Left kidney (tissue), 1 donor: ENCODE measurements at regions not wholly inside any gene's neighbourhood (a gene's known extent, or its start where the extent isn't known, plus 50 kb on each side); places are given as distances from the start of the nearest gene placed in this dataset.
"Not testable (repeated sequence)": the region's sequence is repeated elsewhere in the genome, so short reads cannot be mapped to it uniquely, and the experiment has no call there.

Experiments
- DNase-seq: peaks from one replicate; pipeline ENCODE4 v3.0.0-alpha.2; 2013

DNA sequence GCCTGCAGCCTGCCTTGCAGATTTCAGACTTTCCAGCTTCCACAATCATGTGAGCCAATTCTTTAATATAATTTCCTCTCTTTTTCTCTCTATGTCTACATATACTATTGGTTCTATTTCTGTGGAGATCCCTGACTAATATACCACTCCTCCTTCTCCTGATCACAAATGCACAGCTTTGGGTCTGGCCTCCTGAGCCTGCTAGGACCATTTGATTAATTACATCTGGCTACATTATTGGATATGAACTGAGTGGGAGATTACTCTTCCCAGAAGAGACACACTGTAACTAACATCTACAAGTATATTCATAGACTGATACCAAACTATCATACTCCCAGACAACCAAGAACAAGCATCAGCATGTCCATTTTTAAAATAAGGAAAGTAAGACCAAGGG is 188.9 kb upstream of the LMCD1 start:
- DNase-seq, result no peak

DNA sequence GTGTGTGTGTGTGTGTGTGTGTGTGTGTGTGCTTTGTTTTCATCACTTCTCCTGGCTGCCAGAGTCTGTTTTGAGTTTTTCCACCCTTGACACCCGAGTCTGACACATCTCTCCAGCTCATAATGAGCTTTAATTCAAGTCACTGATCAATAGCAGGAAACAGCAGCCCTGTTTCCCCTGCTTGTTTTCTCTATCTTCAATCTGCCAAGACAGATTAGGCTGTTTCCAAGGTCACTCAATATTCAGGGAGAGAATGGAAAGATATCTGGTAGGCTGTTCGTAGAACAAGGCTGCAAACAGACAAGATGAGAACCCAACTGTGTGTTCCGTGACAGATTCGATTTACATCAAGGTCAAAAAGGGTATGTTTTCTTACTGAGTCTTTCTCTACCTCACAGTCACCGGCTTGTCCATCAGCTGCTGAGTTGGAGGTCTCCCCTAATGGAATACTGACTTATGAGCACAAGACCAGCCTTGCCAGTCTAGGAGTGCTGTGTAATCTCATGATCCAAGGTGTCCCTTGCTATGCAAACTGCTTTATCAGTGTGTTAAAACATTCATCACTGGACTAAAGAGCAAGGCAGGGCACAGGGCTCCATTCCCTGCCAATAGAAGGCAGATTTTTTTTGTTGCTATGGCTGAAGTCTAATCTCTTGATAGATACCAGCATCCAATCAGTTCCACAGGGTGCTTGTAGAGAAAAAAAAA is 187.9 kb upstream of the LMCD1 start:
- DNase-seq, result no peak

DNA sequence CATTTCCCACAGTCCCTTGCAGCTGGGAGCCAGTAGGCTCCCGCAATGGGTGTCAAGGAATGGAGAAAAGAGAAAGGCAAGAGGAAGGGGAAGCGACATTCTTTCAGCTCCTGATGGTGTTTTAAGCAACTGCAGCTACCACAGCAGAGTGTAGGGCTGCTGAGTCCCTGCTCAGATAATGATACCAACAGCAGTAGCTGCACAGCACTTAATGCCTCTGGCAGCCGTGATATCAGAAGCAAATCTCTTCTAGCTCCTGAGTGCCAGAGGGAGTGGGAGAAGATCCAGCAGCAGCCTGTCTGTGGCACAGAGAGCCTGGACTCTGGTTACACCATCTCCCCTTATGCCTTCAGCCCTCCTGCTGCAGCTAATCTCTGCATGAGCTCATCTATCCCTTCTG is 186.1 kb upstream of the LMCD1 start:
- not testable (repeated sequence) for DNase-seq

DNA sequence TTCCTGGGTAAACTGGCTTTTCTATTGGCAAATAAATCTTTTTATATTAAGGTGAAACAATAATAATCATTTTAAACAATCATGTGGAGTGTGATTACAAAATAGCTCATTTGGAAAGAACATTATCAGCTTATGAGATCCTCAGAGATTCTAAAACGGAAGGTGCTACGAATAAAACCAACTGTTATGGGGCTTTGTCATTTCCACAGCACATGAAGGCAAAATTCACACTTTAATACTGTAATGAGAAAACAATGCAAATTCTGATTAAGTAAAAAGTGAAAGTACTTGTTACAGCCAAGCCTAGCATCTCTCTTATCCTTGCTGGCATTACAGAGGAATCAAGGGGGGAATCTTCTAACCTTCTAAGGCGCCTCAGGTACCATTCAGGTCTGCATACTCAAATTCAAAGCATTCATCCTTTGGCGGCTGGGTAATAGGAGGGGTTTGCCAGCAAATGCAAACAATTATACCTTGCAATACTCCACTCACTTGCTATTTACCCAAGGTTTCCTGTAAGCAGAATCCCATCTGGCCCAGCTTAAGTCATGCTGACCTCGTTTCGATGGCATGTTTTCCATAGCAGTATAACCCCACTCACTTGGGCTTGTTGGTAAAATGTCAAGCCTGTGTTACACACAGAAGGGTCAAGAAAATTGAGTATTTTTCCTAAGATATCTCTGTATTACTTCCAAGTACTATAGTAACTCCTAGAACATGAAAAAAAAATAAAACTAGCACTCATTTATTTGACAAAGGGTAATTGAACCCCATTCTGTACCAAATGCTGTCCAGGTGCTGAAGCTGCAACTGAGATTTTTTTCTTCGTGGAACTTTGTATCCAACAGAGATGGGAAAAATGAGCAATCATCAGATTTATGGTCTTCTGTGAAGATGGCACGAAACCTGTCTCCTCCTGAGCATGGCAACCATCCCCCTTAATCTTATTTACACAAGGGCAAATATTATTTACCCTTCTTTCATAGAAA is 183.7 kb upstream of the LMCD1 start:
- no peak for DNase-seq

DNA sequence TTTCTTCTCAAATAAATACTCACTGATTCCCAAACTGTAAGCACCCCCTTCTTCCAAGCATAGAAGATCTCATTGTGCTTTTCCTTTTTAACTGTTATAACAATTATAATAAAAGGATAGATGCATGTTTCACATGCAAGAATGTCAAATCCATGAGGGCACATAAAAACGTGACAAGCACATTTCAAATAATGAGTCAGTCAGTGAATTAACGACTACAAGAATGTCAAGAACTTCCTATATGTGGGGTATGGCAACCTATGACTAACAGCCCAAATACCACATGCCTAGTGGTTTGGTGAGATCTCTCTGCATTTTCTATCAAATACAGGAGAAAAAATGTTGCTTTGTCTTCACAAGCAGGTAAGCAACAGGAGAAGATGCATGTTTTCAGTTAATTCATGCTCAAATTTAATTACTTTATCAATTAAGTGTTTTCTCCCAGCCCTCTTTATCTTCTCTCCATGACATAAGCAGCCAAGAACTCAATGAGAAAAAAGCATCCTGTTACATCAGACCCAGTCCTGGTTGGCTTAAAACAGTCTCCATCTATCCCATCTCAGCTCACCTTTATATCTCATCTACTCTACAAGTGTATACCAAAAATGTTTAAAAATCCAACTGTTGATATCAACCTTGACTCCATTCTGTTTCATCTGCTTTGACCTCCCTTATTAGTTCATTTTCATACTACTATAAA is 181.5 kb upstream of the LMCD1 start:
- no peak for DNase-seq

DNA sequence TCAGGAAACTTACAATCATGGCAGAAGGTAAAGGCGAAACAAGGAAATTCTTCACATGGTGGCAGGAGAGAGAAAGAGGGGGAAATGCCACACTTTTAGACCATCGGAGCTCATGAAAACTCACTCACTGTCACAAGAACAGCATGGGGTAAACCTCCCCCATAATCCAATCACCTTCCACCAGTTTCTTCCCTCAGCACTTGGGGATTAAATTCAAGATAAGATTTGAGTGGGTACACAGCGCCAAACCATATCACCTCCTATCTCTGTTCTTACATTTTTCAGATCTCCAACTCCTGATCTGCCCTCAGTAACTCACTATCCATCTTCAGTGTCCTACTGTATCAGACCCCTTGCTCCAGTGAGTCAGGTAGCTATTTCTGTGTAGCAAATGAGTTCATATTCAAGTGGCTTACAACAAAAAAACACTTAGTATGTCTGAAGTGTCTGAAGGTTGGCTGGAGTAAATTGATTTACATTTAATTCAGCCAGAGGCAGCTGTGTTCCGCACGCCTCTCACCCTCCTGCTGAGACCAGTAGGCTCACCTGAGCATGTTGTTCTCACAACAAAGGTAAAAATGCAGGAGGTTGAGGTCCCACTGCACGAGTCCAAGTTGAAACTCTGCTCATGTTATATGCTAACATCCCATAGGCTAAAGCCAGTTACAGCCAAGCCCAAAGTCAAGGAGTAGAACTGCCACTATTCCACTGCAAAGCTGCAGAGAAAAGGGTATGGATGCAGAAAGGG is 180.7 kb upstream of the LMCD1 start:
- DNase-seq, result no peak

DNA sequence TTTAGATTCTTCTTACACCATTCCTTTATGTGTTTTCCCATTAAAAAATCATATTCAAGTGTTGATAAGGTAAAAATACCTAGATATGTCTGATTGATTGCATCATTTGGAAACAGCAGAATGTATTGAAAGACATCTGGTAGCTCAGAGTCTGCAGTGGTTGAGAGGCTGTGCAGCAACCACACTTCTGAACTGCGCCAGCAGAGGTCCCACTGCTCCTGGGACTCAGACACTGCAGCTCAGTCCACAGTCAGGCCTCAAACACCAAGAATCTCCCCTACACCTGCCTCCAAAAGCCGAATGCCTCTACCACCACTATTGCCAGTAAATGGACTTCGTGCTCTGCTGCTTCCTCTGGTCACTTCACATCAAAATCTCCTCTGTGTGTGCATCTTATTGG is 176.9 kb upstream of the LMCD1 start:
- no peak for DNase-seq

DNA sequence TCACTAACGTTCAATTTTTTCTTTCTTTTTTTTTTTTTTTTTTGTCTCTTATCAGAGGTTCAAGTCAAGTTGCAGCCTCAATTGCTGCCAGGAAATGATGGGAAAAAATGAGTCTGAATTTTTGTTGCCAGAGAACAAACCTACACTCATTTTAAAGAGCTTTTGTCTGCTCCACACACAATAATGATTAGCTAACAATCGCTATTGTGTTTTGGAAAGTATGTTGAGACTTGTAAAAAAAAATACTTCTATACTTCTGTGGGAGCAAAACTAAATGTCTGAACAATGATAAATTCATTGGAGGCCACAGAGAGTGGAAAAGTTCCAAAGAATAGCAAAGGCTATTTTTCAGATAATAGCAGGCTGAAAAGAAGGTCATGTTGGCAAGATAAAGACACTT is 176.3 kb upstream of the LMCD1 start:
- DNase-seq, result no peak

DNA sequence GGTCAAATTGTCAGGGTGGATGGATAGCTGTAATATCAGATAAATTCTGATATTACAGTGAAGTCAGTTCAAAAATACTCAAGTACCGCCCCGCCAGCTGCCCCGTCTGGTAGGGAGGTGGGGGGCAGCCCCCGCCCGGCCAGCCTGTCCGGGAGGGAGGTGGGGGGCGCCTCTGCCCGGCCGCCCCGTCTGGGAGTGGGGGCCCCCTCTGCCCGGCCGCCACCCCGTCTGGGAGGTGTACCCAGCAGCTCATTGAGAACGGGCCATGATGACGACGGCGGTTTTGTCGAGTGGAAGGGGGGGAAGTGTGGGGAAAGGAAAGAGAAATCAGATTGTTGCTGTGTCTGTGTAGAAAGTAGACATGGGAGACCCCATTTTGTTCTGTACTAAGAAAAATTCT is 175.8 kb upstream of the LMCD1 start:
- not testable (repeated sequence) for DNase-seq

DNA sequence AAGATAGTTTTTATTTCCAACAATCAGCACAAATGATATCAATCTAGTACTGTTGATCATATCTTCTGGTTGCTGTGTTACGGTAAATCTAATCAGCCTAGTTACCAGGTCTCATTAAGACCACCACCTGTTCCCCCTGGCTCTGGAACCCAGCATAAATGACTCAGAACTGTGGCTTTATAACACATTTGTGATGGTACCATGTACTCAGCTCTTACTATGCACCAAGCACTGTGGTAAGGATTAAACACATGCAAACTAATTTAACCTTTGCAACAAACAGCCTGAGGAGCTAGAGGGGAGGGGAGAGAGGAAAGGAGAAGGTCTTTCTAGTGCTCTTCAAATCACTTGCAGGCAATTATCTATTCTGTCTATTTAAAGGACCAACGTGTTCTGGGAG is 173.9 kb upstream of the LMCD1 start:
- DNase-seq, result no peak

DNA sequence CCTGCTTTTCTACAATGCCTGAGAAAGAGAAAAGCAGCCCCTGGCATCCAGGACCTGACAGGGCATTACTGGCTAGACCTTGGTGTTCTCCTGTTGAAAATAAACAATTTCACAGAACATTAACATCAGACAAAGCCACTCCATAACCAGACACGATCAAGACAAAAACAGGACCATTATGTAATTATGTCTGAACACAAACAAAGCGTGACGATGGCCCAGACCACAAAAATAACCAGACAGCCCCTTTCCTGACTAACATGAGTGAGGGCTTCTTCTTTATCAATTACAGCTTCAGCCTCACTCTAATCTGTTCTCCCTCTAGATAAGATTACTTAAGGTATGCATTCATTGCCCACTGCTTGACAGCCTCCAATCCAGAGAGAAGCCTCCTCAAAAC is 172.7 kb upstream of the LMCD1 start:
- no peak for DNase-seq

DNA sequence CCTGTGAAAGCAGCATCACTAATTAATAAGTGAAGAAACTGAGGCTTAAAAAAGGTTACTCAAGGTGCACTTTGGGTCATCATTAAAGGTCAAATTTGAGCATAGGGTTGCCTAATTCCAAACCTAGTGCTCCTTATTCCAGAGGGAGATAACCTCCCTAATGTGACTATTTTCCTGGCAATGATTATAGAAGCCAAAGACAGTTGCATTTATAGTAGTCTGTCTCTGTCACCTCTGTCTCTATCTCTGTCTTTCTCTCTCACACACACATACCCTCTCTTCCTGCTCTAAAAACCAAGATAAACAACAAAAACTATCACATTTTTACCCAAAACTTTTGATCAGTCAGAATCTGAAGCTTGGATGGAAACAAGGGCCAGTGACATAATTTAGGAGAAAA is 172.0 kb upstream of the LMCD1 start:
- DNase-seq, result no peak

DNA sequence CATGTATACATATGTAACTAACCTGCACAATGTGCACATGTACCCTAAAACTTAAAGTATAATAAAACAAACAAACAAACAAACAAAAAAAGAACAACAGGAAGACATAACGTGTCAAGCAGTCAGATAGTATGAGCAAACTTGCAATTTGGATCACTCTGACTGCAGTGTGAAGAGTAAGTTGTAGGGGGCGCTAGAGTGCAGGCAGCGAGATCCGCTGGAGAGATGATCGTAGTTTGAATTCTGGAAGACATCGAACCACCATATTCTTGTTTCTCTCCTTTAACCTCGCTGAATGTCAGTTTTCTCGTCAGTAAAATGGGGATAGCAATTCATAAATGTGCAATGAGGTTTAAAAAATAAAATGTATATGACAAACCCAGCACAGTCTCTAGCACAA is 165.2 kb upstream of the LMCD1 start:
- DNase-seq, result no peak

DNA sequence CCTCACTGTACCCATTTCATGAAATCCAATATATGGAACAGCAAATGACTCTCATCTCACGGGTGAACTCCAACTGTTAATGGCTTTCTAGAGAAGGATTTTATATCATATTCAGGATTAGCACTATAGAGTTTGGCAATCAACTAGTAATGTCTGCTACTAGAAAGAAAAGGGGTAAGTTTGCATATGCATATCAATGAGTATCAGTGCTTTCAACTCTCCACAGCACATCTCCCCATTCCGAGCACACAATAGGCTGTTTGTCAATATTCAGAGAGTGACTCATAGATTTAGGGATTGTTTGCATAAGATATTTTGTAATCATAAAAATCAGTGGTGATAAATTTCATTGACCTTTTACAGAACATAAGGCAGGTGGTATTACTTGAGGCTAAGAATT is 163.2 kb upstream of the LMCD1 start:
- no peak for DNase-seq

DNA sequence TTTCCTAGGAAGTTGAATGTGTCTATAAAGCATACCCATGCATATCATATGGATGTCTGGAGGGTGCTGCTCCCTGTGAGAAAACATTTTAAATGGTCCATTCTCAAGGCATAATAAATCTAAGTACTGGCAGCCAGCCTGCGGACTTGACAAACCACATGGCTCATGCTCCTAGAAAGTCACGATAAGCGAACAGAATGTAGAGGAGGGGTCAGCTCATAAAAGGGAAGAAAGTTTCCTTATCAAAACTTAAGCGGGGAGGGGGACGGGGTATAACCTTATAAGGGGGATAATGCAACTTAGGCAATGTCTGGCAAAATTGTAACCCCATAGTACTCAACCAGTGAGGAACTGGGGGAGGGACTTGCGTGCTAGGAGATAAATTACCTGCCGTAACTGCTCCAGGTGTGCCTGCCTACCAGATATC is 159.8 kb upstream of the LMCD1 start:
- DNase-seq, result peak; percentile 28

DNA sequence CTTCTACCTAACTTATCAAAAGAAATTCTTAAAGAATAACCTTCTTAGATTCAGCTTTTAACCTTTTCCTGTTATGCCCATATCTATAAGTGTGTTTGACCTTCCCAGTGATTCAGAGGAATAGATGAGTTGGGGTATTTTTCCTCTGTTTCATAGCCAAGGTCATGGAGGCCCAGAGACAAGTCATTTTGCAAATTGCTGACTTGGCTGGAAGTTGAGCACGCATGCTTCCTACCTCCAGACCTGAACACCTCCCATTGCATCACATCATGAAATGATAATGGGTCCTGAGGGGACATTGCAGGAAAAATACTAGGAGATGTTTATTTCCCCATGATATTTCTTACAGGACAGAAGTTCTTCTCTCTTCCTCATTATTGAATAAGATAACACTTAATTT is 158.6 kb upstream of the LMCD1 start:
- DNase-seq, result no peak

DNA sequence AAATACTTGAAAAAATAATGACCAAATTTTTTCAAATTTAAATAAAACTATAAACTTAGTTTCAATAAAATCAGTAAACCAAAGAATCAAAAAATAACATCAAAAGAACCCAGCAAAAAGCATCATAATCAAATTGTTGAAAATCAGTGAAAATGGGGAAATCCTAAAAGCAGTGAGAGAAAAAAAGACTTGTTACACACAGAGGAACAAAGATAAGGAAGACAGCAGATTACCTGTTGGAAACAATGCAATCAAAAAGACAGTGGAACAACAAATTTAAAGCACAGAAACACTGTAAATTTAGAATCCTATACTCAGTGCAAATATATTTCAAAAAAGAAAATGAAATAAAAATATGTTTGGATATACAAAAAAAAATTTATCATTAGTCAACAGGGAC is 156.2 kb upstream of the LMCD1 start:
- DNase-seq, result no peak

DNA sequence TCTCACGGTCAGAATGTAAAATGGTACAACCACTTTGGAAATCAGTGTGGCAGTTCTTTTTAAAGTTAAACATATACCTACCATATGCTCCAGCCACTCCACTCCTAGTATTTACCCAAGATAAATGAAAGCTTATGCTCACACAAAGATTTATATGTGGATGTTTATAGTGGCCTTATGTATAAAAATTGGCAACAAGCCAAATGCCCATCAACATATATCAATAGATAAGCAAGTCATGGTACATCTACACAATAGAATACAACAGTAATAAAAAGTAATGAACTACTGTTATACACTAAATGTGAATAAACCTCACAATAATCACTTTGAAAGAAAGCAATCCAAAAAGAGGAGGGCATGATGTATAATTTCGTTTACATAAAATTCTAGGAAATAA is 153.5 kb upstream of the LMCD1 start:
- no peak for DNase-seq

DNA sequence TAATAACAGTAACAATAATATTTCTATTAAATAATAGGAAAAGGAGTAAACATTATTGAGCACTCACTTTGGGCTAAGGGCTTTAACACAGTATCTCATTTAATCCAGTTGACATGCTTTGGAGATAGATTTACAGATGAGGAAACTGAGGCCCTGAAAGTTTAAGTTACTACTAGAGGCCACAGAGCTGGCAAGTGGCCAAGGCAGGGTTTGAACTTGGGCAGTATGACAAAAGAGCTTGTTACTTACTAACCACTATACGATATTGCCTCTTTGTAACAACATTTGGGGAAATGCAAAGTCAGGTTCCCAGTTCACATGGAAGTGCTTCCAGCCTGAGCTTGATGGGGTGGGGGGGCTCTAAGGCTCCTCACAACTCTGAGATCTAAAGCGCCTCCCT is 149.1 kb upstream of the LMCD1 start:
- DNase-seq, result no peak

DNA sequence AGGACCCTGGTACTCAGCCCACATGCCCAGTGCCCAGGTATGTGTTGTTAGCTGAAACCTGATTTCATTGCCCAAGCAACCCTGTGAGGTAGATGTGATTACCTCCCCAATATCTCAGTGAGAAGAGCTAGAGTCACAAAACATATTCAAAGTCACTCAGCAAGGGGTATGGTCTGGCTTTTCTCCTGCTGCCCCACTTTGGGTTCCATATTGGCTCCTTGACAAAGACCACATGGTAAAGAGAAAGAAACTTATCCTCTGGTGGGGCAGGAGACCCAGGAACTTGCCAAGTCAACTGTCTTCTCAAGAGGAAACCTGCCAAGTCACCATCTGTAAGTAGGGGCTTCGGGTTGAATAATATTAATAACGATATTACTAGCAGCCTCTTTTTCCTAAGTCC is 148.3 kb upstream of the LMCD1 start:
- DNase-seq, result no peak

DNA sequence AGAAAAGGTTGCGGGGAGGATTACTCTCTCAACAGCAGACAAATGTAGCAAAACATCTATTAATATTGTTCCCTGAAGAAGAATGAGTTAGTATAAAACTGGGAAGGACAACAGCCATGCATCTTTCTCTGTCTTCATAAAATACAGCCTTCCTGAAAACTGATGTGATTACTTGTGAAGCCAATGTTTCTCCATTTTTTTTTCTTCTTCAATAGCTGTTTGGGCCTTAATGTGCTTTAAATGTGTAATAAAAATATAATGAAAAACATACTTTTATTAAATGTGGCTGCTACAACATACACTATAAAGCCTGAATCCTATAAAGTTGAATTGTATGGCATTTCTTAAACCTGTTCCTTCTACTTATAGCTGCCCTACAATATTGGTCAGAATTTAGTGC is 146.3 kb upstream of the LMCD1 start:
- no peak for DNase-seq

DNA sequence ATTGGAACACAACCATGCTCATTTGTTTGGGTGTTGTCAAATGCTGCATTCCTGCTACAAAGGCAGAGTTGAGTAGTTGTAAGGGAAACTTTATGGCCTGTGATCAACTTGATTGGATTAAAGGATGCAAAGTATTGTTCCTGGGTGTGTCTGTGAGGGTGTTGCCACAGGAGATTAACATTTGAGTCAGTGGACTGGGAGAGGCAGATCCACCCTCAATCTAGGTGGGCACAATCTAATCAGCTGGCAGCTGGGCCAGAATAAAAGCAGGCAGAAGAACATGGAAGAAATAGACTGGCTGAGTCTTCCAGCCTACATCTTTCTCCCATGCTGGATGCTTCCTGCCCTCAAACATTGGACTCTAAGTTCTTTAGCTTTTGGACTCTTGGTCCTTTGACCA is 145.6 kb upstream of the LMCD1 start:
- not testable (repeated sequence) for DNase-seq
